GM18858 (cell line): ENCODE measurements at regions not wholly inside any gene's neighbourhood (a gene's known extent, or its start where the extent isn't known, plus 50 kb on each side); places are given as distances from the start of the nearest gene placed in this dataset.

ENCODE experiments used
- ATAC-seq: cut with Tn5 transposase; IDR thresholded peaks from one replicate; pipeline ENCODE4 v1.9.1; 2021; ENCODE audit not compliant: unreplicated experiment

DNA sequence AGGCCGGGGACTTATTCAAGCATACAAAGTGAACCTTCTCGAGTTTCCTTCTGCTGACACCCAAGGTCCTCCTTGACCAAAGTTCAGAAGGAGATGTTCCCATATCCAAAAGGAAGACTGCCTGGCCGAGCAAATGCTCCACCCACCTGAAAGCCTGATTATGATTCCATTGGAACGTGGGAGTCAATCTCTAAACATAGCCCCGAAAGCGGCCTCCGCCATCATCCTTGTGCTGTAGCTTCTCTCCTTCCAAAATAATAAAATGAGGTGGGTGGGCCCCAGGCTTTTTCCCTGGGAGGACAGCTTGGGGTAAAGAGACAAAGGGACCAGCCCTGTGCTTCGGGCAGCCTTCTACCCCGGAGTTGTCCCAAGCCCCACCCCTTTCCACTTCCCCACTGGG, 355.6 kb upstream of the SLC30A5 start:
- ATAC-seq = no peak

DNA sequence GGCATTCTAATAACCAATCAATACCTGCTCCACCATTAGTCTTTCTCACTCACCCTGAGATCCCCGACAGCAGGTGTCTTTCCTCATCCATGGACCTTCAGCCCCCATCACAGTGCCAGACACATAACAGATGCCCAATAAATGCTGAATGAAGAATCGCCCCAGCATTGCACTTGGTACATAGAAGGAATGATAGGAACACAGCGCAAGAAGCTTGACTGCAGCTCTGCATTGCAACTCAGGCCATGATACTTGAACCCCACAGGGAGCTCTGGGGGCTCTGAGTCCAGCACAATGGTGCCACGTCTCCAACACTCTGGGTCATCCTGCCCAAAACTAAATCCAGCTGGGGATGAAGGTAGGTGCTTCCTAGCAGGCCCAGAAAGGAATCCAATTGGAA, 355.0 kb upstream of the SLC30A5 start:
- no peak for ATAC-seq

DNA sequence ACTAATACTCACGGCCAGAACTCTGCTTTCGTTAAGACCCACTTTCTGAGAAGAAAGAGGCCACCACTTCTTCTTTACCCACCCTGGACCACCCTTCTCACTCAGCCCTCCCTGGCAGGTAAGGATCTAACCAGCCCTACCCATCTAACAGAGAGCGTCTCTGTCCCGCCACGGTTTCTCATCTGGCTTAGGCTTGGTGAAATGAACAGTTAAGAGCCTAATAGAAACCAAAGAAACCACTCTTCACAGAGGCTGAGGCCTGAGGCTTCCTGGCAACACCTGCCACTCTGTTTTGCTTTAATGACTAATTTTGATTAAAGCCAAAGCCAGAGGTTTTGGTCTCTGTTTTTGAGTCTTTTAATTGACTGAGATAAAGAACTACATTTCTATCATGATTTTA, 354.1 kb upstream of the SLC30A5 start:
- ATAC-seq = peak; percentile 75

GRCh38 chr5:68740226-68740910, 353.4 kb upstream of the SLC30A5 start:
- peak; percentile 41 for ATAC-seq

GRCh38 chr5:68744206-68744605, 349.6 kb upstream of the SLC30A5 start:
- ATAC-seq = no peak

- ATAC-seq = no peak
These were observed 348.4 kb upstream of the SLC30A5 start for GRCh38 chr5:68745448-68745847.

DNA sequence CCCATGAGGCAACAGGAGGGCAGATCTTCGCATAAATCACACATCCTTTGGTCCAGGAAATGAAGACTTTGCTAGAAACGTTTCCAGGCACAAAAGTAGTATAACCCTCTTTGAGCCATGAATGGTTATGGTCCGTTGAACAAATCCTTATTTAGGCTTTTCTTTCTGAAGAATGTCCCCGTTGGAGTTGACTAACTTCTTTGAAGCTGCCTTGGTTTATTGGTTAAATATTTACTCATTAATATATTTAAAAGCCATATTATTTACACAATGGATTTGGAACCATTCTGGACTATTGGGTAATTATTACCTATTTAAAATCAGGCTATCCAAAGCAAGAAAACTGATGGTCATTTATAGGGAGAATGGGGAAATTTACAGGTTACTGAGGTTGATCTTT, 347.6 kb upstream of the SLC30A5 start:
- ATAC-seq = no peak

DNA sequence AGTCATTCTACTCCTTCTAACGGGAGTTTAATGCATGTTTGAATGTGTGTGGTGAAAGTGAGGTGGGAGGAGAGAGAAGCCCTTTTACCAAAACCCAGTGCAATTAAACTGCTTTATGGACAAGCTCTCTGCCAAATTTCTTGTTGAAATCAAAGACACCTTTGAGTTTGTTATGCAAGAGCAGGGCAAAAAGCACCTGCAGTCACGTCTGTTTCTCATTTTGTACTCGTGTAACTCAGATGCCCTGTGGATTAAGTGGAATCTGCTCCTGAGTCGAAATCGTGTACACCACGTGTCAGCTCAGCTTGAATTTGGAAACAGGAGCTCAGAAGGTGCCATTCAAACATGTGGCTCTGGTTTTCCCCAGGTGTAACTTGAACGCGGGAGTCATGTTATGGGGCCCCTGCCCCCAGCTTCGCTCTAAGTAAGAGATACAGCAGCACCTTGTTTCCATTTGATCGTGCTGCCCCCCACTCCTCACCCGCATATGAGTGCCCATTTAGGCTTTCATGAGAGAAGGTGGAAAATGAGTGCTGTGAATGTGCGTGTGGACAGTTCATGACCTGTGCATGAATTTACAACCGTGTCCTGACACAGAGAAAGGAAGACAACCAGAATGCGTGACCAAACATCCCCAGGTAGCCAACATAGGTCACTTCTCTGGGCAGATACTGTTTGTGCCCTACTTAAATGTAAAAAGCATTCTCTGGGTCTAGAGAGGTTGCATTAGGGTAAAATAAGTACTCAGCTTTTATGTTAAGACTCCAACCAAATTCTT, 347.0 kb upstream of the SLC30A5 start:
- ATAC-seq = no peak

- ATAC-seq = no peak
These were observed 346.3 kb upstream of the SLC30A5 start for GRCh38 chr5:68747521-68747920.

- no peak for ATAC-seq
These were observed 345.7 kb upstream of the SLC30A5 start for GRCh38 chr5:68748101-68748500.

DNA sequence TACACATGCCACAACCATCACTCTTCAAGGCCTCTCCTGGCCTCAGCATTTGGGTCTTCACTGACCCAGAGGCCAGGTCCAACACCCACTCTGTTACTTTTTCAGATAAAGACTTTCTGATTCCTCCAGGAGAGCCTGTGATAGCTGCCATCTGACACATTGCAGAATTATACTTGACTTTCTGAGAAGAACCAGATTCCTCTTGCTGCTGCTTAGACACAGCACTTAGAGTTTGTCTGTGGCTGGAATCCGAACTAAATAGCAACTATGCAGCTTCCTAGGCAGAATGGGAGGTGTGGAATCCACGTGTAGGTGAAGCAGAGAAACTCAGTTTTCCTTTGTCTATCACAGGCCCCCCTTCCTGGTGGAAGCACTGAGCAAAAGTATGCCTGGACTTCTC, 344.7 kb upstream of the SLC30A5 start:
- ATAC-seq = no peak

DNA sequence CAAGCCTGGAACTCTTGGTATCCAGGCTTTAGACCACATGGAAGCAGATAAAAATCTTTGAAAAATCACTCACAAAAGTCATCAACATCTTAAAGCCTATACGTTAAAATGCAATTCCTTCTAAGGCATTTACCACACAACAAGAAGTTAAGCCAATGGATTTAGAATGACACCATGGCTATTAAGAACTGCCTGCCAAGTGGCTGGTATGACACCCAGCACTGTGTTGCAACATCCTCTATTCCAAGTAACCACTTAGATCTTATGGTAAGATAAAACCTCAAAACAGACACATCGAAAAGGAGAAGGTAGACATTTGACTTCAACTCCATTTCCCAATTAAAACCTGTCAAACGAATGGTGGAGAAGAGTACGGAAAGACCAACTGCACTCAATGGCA, 344.2 kb upstream of the SLC30A5 start:
- no peak for ATAC-seq

DNA sequence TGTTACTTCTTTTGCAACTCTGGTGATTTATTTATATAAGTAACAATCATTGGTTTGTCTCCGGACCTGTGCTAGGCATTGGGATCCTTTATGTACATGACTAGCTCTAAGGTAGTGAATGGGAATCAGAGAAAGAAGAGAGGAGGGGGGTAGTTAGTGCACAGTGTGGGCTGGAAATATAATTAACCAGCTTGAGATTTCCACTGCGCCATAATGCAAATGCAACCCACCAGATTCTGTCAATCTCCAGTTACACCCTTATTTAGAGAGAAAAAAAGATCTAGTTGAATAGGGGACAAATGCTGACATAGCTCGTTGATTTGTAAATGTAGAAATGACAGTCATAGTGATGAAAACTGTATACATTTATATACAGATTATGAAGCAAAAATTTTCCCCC, 342.2 kb upstream of the SLC30A5 start:
- ATAC-seq = no peak

GRCh38 chr5:68754536-68754935, 339.3 kb upstream of the SLC30A5 start:
- ATAC-seq = no peak

GRCh38 chr5:68755293-68755692, 338.5 kb upstream of the SLC30A5 start:
- ATAC-seq = no peak

GRCh38 chr5:68757006-68757405, 336.8 kb upstream of the SLC30A5 start:
- no peak for ATAC-seq

DNA sequence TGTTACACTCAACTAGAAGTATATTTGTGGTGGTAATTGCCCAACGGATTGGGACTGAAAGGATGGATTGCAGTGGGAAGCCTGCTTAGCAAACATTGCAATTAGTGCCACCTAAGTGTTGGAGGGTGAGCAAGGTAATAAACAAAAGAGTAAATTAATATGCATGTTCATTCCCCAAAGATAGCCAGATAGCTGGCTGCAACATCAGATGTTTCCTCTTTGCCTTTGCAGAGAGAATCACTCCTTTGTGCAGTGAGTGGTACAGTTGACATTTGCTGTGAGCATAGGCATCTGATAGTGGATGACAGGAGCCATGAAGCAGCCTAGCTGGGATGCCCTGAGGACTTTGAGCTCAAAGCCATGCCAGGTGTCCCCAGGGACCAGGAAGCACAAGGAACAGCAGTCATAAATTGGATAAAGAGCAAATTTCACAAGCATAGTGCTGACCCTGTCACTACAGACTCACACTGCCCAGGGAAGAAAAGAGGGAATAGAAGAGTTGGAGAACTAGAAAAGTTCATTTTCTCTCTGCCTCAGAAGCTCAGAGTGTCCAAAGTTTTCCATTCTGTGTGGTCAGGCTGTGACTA, 336.1 kb upstream of the SLC30A5 start:
- no peak for ATAC-seq

DNA sequence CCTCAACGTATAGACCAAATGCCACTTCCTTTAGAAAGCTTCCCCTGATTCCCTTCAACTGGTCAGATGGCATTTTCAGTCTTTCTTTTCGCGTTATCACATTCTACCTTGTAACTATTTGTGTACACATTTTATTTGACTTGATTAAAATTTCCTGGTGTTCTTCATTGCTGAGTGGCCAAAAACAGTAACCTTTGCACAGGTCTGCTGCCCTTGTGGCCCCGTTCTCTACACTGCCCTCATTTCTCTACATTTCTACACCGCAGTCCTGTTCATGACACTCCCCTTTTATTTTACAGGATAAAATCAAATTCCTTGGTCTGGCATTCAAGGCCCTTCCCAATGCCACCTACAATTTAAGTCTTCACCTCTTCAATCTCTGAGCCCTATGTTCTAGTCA, 334.2 kb upstream of the SLC30A5 start:
- ATAC-seq = no peak

GRCh38 chr5:68762201-68762600, 331.6 kb upstream of the SLC30A5 start:
- ATAC-seq = no peak

DNA sequence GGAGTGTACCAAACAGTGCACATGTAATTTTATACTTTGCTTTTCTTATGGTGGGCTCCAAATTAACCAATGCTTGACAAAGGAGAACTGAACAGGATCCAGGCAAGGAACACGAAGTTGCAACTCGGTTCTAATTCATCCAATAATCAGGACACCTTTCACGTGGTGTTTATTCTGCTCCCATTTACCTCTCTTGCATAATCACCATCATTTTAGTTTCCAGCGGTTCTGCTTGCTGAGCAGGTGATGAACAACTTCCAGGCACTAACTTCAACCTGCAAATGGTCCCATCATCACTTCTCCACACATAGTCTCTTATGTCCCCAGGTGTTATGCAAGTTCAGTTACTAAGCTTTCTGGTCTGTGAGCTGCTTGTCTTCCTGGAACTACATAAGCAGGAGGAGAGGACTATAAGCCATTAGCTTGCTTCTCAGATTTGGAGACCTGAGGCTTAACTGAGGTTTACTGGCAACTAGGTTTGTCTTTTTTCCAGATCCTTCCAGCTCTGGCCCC, 326.8 kb upstream of the SLC30A5 start:
- no peak for ATAC-seq

DNA sequence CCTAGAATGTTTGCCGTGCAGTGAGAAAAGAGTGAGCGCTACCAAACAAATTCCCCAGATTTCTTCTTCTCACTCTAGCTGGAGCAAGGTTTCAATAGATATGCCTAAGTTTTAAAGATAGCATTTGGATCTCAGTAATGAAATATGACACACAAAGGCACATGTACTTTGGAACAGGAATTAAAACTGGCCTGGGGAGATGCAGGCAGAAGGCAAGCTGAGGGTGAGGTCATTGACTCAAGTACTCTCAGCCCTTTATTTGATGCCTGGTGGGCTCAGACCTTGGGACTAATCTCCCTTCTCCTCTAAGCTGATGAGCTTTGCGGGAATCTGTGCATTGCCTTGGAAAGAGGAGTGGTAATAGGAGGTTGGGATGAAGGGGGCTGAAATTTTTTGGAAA, 323.3 kb upstream of the SLC30A5 start:
- no peak for ATAC-seq

GRCh38 chr5:68771221-68771620, 322.6 kb upstream of the SLC30A5 start:
- no peak for ATAC-seq
